ENCODE measurements at regions not wholly inside any gene's neighbourhood (a gene's known extent, or its start where the extent isn't known, plus 50 kb on each side); places are given as distances from the start of the nearest gene placed in this dataset.
A peak's percentile ranks its signal among the peaks of the same experiment; 100 is the strongest.

DNA sequence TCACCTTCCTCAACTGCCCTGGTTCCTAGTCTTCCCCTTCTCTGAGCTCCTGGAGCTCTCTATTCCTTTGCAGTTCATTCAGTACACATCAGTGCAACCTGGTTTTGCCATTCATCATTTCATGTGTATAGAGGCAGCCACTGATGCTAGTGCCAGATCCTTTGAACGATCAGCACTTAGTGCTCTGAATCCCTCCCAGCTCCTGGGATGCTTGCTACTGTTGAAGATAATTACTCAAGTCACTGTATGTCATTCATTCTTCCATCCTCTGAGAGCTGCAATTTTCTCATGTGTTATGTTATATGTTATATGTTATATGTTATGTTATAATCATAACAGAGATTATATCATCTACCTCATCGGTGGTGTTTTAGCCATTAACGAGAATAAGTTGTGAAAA lies 98.5 kb upstream of the UXS1 start:
- Histone ChIP-seq H3K27ac (ENCODE audit: low read length) (peak overlapping the region; percentile 49), H2AFZ (ENCODE audit: low read depth, low read length) (no peak overlapping the region), H3F3A (ENCODE audit: insufficient read depth, low read length, poor library complexity, severe bottlenecking) (no peaks in the 10 kb centered on the region), H3K79me2 (replicated peaks; ENCODE audit: insufficient read depth, low read length) (no peaks in the 10 kb centered on the region), H3K27me3 (ENCODE audit: insufficient read depth, low read depth, low read length) (no peaks in the 10 kb centered on the region), H3K4me2 (ENCODE audit: low read length) (no peak overlapping the region), H3K9me3 (ENCODE audit: low read length) (no peaks in the 10 kb centered on the region), H3K9ac (ENCODE audit: low read length) (no peak overlapping the region), H4K20me1 (ENCODE audit: insufficient read depth) (no peaks in the 10 kb centered on the region), H3K9me2 (ENCODE audit: insufficient read depth, low read length) (no peaks in the 10 kb centered on the region), H3K36me3 (ENCODE audit: insufficient read depth, low read length) (no peaks in the 10 kb centered on the region), H3K4me3 (ENCODE audit: low read length) (no peak overlapping the region)
- TF ChIP-seq POLR2AphosphoS5 (IDR thresholded peaks at IDR 0.05) (peak; percentile 82), REST (IDR thresholded peaks at IDR 0.05; ENCODE audit: borderline replicate concordance) (peak; percentile 50), EZH2 (IDR thresholded peaks at IDR 0.05; ENCODE audit: borderline replicate concordance, insufficient read depth, low read length, poor library complexity, severe bottlenecking) (no peak), EP300 (conservative IDR thresholded peaks at IDR 0.05; ENCODE audit: poor library complexity, severe bottlenecking) (peak; percentile 78), RAD21 (conservative IDR thresholded peaks at IDR 0.05) (peak; percentile 12), SMC3 (conservative IDR thresholded peaks at IDR 0.05; ENCODE audit: poor library complexity) (no peak), TAF1 (IDR thresholded peaks at IDR 0.05; ENCODE audit: low read depth) (no peak)
- TF ChIP-seq, protein P1, sequence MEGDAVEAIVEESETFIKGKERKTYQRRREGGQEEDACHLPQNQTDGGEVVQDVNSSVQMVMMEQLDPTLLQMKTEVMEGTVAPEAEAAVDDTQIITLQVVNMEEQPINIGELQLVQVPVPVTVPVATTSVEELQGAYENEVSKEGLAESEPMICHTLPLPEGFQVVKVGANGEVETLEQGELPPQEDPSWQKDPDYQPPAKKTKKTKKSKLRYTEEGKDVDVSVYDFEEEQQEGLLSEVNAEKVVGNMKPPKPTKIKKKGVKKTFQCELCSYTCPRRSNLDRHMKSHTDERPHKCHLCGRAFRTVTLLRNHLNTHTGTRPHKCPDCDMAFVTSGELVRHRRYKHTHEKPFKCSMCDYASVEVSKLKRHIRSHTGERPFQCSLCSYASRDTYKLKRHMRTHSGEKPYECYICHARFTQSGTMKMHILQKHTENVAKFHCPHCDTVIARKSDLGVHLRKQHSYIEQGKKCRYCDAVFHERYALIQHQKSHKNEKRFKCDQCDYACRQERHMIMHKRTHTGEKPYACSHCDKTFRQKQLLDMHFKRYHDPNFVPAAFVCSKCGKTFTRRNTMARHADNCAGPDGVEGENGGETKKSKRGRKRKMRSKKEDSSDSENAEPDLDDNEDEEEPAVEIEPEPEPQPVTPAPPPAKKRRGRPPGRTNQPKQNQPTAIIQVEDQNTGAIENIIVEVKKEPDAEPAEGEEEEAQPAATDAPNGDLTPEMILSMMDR (IDR thresholded peaks at IDR 0.05; ENCODE audit: poor library complexity, severe bottlenecking): no peak

DNA sequence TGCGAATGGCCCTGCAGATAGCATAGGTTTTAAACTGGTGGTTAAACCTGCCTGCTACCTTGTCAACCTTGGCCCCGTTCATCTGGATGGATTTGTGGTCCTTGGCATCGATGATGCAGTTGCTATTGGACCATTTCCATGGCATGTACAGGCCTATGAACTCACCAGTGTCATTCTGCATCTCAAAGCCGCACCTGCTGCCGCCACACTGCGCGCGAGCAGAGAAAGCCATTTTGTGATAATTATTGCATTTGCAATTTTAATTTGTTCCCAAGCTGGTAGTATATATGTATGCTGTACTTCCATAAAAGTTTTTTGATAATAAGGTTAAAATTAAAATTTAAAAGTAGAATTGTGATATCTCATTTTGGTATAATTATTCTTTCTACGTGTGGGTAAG lies 94.8 kb upstream of the UXS1 start:
- no peak for TF ChIP-seq EP300 (conservative IDR thresholded peaks at IDR 0.05; ENCODE audit: poor library complexity, severe bottlenecking)
- no peak for TF ChIP-seq EZH2 (IDR thresholded peaks at IDR 0.05; ENCODE audit: borderline replicate concordance, insufficient read depth, low read length, poor library complexity, severe bottlenecking)
- TF ChIP-seq POLR2AphosphoS5 (IDR thresholded peaks at IDR 0.05): no peak
- TF ChIP-seq SMC3 (conservative IDR thresholded peaks at IDR 0.05; ENCODE audit: poor library complexity): no peak
- TF ChIP-seq, protein P1 (IDR thresholded peaks at IDR 0.05; ENCODE audit: poor library complexity, severe bottlenecking): no peak
- TF ChIP-seq TAF1 (IDR thresholded peaks at IDR 0.05; ENCODE audit: low read depth): no peak
- Histone ChIP-seq H3K9me2 (ENCODE audit: insufficient read depth, low read length) (no peaks in the 10 kb centered on the region), H2AFZ (ENCODE audit: low read depth, low read length) (no peak overlapping the region), H3K9me3 (ENCODE audit: low read length) (no peaks in the 10 kb centered on the region), H3K27ac (ENCODE audit: low read length) (no peak overlapping the region), H3K79me2 (replicated peaks; ENCODE audit: insufficient read depth, low read length) (no peaks in the 10 kb centered on the region), H4K20me1 (ENCODE audit: insufficient read depth) (no peaks in the 10 kb centered on the region), H3F3A (ENCODE audit: insufficient read depth, low read length, poor library complexity, severe bottlenecking) (no peaks in the 10 kb centered on the region), H3K36me3 (ENCODE audit: insufficient read depth, low read length) (no peaks in the 10 kb centered on the region), H3K27me3 (ENCODE audit: insufficient read depth, low read depth, low read length) (no peaks in the 10 kb centered on the region), H3K4me2 (ENCODE audit: low read length) (no peak overlapping the region), H3K9ac (ENCODE audit: low read length) (no peak overlapping the region), H3K4me3 (ENCODE audit: low read length) (no peak overlapping the region)

All from neural cell (in vitro differentiated cells).